Neural cell (in vitro differentiated cells): ENCODE measurements at regions not wholly inside any gene's neighbourhood (a gene's known extent, or its start where the extent isn't known, plus 50 kb on each side); places are given as distances from the start of the nearest gene placed in this dataset.

Source experiments
- H2AFZ ChIP-seq: fragments of 200-600, 300-800 bp; sonication (generic), shearing (Covaris generic); 2 replicates; pipeline ENCODE4 v1.6.0; 2014; ENCODE audit warnings: low read depth, mild to moderate bottlenecking, antibody characterized with exemption, low read length, moderate library complexity
- H3F3A ChIP-seq: fragments of 200-600 bp; shearing (Covaris generic); 2 replicates; pipeline ENCODE4 v1.6.1; 2016; ENCODE audit warnings: mild to moderate bottlenecking, moderate library complexity, mixed read lengths, antibody characterized with exemption, low read length; ENCODE audit not compliant: insufficient read depth, poor library complexity, severe bottlenecking
- H3K27ac ChIP-seq: fragments of 200-600, 300-800 bp; sonication (generic), shearing (Covaris generic); 2 replicates; pipeline ENCODE4 v1.5.1; 2014; ENCODE audit warnings: mild to moderate bottlenecking, low read length, moderate library complexity
- H3K27me3 ChIP-seq: fragments of 300-800, 200-600 bp; sonication (generic), shearing (Covaris generic); 2 replicates; pipeline ENCODE4 v1.6.0; 2014; ENCODE audit warnings: mild to moderate bottlenecking, low read depth, low read length, moderate library complexity; ENCODE audit not compliant: insufficient read depth
- H3K36me3 ChIP-seq: fragments of 300-800, 200-600 bp; sonication (generic), shearing (Covaris generic); 2 replicates; pipeline ENCODE4 v1.5.1; 2014; ENCODE audit warnings: mild to moderate bottlenecking, antibody characterized with exemption, low read length, moderate library complexity; ENCODE audit not compliant: insufficient read depth
- H3K4me2 ChIP-seq: fragments of 300-800, 200-600 bp; sonication (generic), shearing (Covaris generic); 2 replicates; pipeline ENCODE4 v1.6.0; 2014; ENCODE audit warnings: mild to moderate bottlenecking, low read length
- H3K4me3 ChIP-seq: fragments of 300-800, 200-600 bp; sonication (generic), shearing (Covaris generic); 2 replicates; pipeline ENCODE4 v1.5.1; 2014; ENCODE audit warnings: mild to moderate bottlenecking, low read length, moderate library complexity
- H3K79me2 ChIP-seq: fragments of 200-600 bp; shearing (Covaris generic); replicated peaks from 2 replicates; pipeline ENCODE4 v1.6.0; 2014; ENCODE audit warnings: mild to moderate bottlenecking, low read length, moderate library complexity; ENCODE audit not compliant: insufficient read depth
- H3K9ac ChIP-seq: fragments of 300-800, 200-600 bp; sonication (generic), shearing (Covaris generic); 2 replicates; pipeline ENCODE4 v1.6.1; 2016; ENCODE audit warnings: mild to moderate bottlenecking, low read length, mixed read lengths
- H3K9me2 ChIP-seq: fragments of 200-600 bp; shearing (Covaris generic); 2 replicates; pipeline ENCODE4 v1.6.1; 2016; ENCODE audit warnings: mild to moderate bottlenecking, low read length, mixed read lengths; ENCODE audit not compliant: insufficient read depth
- H3K9me3 ChIP-seq: fragments of 200-600, 300-800 bp; sonication (generic), shearing (Covaris generic); 2 replicates; pipeline ENCODE4 v1.6.1; 2016; ENCODE audit warnings: mild to moderate bottlenecking, mixed run types, low read length, moderate library complexity, mixed read lengths
- H4K20me1 ChIP-seq: fragments of 200-600 bp; shearing (Covaris generic); 2 replicates; pipeline ENCODE4 v1.6.1; 2016; ENCODE audit warnings: mild to moderate bottlenecking, mixed run types; ENCODE audit not compliant: insufficient read depth
- EP300 ChIP-seq: fragments of 450-650 bp; conservative IDR thresholded peaks from 2 replicates; pipeline ENCODE4 v1.6.1; 2014; ENCODE audit warnings: antibody characterized with exemption, mild to moderate bottlenecking, moderate library complexity; ENCODE audit not compliant: poor library complexity, severe bottlenecking
- EZH2 ChIP-seq: fragments of 200-600, 300-800 bp; shearing (Covaris generic), sonication (generic); IDR thresholded peaks from 2 replicates; pipeline ENCODE4 v1.6.1; 2014; ENCODE audit warnings: antibody characterized with exemption, low read length, borderline replicate concordance, mild to moderate bottlenecking; ENCODE audit not compliant: insufficient read depth, poor library complexity, severe bottlenecking
- MXI1 ChIP-seq: fragments of 450-650 bp; conservative IDR thresholded peaks from 2 replicates; pipeline ENCODE4 v1.6.1; 2014; ENCODE audit warnings: antibody characterized with exemption, mild to moderate bottlenecking; ENCODE audit not compliant: poor library complexity, severe bottlenecking
- POLR2AphosphoS5 ChIP-seq: IDR thresholded peaks from 2 replicates; pipeline ENCODE4 v1.6.1; 2012
- RAD21 ChIP-seq: fragments of 450-650 bp; conservative IDR thresholded peaks from 2 replicates; pipeline ENCODE4 v1.6.1; 2014; ENCODE audit warnings: antibody characterized with exemption, mild to moderate bottlenecking, moderate library complexity
- SMC3 ChIP-seq: fragments of 450-650 bp; conservative IDR thresholded peaks from 2 replicates; pipeline ENCODE4 v1.6.1; 2014; ENCODE audit warnings: antibody characterized with exemption, mild to moderate bottlenecking, moderate library complexity; ENCODE audit not compliant: poor library complexity
- TAF1 ChIP-seq: IDR thresholded peaks from 2 replicates; pipeline ENCODE4 v1.6.1; 2012; ENCODE audit warnings: low read depth
- TF ChIP-seq, protein P1 (sequence below): fragments of 450-650 bp; IDR thresholded peaks from 2 replicates; pipeline ENCODE4 v1.5.1; 2014; ENCODE audit warnings: antibody characterized with exemption, mild to moderate bottlenecking, moderate library complexity; ENCODE audit not compliant: poor library complexity, severe bottlenecking
- TF ChIP-seq, protein P2 (sequence below): IDR thresholded peaks from 2 replicates; pipeline ENCODE4 v1.6.1; 2012; ENCODE audit warnings: borderline replicate concordance

DNA sequence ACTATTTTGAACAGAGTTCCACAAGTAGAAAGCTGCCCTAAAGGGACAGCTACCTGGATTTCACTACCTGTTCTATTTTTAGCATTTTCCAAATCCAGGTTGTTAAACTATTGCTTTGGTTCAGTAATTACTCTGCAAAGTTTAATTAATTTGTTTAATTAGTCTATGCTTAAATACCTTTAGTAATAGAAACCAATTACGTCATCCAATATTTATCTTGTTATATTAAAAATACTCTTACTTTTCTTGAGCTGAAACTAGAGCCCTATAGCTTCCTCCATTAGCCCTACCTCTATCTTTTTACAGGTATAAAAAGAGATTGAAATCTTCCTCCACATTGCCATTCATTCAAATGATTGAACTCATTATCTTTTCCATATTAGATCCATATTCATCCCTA is 514.6 kb downstream of the DSC3 start:
- Histone ChIP-seq H3K27me3 (no peaks in the 10 kb centered on the region), H3K9ac (no peak overlapping the region), H3K27ac (no peak overlapping the region), H3K79me2 (no peaks in the 10 kb centered on the region), H2AFZ (no peak overlapping the region), H3F3A (no peaks in the 10 kb centered on the region), H3K4me3 (no peak overlapping the region), H4K20me1 (no peaks in the 10 kb centered on the region), H3K9me3 (no peaks in the 10 kb centered on the region), H3K9me2 (no peaks in the 10 kb centered on the region), H3K4me2 (no peak overlapping the region), H3K36me3 (no peaks in the 10 kb centered on the region)
- TF ChIP-seq SMC3 = no peak
- TF ChIP-seq, protein P1, sequence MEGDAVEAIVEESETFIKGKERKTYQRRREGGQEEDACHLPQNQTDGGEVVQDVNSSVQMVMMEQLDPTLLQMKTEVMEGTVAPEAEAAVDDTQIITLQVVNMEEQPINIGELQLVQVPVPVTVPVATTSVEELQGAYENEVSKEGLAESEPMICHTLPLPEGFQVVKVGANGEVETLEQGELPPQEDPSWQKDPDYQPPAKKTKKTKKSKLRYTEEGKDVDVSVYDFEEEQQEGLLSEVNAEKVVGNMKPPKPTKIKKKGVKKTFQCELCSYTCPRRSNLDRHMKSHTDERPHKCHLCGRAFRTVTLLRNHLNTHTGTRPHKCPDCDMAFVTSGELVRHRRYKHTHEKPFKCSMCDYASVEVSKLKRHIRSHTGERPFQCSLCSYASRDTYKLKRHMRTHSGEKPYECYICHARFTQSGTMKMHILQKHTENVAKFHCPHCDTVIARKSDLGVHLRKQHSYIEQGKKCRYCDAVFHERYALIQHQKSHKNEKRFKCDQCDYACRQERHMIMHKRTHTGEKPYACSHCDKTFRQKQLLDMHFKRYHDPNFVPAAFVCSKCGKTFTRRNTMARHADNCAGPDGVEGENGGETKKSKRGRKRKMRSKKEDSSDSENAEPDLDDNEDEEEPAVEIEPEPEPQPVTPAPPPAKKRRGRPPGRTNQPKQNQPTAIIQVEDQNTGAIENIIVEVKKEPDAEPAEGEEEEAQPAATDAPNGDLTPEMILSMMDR = no peak
- TF ChIP-seq RAD21 = no peak
- TF ChIP-seq EZH2 = no peak
- TF ChIP-seq TAF1 = no peak
- TF ChIP-seq EP300 = no peak
- no peak for TF ChIP-seq MXI1

DNA sequence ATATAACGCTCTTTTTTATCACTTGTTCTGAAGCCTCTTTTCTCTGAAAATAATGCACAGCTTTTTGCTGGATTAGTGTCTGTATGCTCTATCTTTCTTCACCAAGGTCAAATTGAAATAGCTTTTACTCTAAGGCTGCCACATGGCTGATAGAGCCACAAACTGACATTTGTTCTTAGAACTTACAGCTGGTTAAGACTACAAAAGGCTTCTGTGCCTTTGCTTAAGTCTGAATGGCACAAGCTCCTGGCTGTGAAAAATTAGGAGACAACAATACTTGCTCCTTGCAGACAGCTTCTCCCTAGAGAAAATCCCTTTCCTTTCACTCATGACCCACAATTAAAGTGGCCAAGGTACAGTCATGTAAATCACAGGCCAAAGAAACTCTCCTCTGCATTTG is 515.3 kb downstream of the DSC3 start:
- Histone ChIP-seq H3K9me3 (no peaks in the 10 kb centered on the region), H3K27ac (no peak overlapping the region), H3K9me2 (no peaks in the 10 kb centered on the region), H3K36me3 (no peaks in the 10 kb centered on the region), H3F3A (no peaks in the 10 kb centered on the region), H4K20me1 (no peaks in the 10 kb centered on the region), H3K79me2 (no peaks in the 10 kb centered on the region), H2AFZ (no peak overlapping the region), H3K9ac (no peak overlapping the region), H3K4me3 (no peak overlapping the region), H3K4me2 (no peak overlapping the region), H3K27me3 (no peaks in the 10 kb centered on the region)
- TF ChIP-seq POLR2AphosphoS5 (no peak), MXI1 (no peak), EZH2 (no peak), TAF1 (no peak), EP300 (no peak), SMC3 (no peak), RAD21 (no peak)
- TF ChIP-seq, protein P2, sequence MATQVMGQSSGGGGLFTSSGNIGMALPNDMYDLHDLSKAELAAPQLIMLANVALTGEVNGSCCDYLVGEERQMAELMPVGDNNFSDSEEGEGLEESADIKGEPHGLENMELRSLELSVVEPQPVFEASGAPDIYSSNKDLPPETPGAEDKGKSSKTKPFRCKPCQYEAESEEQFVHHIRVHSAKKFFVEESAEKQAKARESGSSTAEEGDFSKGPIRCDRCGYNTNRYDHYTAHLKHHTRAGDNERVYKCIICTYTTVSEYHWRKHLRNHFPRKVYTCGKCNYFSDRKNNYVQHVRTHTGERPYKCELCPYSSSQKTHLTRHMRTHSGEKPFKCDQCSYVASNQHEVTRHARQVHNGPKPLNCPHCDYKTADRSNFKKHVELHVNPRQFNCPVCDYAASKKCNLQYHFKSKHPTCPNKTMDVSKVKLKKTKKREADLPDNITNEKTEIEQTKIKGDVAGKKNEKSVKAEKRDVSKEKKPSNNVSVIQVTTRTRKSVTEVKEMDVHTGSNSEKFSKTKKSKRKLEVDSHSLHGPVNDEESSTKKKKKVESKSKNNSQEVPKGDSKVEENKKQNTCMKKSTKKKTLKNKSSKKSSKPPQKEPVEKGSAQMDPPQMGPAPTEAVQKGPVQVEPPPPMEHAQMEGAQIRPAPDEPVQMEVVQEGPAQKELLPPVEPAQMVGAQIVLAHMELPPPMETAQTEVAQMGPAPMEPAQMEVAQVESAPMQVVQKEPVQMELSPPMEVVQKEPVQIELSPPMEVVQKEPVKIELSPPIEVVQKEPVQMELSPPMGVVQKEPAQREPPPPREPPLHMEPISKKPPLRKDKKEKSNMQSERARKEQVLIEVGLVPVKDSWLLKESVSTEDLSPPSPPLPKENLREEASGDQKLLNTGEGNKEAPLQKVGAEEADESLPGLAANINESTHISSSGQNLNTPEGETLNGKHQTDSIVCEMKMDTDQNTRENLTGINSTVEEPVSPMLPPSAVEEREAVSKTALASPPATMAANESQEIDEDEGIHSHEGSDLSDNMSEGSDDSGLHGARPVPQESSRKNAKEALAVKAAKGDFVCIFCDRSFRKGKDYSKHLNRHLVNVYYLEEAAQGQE = no peak
- TF ChIP-seq, protein P1 = no peak
